ENCODE measurements at regions not wholly inside any gene's neighbourhood (a gene's known extent, or its start where the extent isn't known, plus 50 kb on each side); places are given as distances from the start of the nearest gene placed in this dataset.

DNA sequence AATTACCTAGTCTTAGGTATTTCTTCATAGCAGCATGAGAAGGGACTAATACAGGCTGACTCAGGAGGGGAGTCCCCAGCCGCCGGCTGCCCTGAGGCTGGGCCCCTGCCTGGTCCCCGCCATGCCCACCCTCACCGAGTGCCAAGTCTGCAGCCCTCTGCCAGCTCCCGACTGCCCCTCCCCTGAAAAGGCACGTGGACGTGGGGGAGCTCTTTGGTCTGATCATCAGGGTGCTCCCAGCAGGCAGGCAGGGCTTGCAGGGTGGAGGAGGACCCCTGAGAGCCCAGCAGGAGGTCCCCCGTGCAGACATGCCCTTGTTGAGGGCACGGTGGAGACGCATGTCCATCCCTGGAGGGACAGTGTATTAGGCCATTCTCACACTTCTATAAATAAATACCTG is 110.9 kb downstream of the UNCX start:
- TF ChIP-seq POLR2A (IDR thresholded peaks at IDR 0.05) = no peak
- TF ChIP-seq EP300 (IDR thresholded peaks at IDR 0.05) = no peak
- no peak for TF ChIP-seq CTCF (IDR thresholded peaks at IDR 0.05)
- Histone ChIP-seq H3K36me3 (no peaks in the 10 kb centered on the region), H3K9me3 (no peaks in the 10 kb centered on the region), H3K4me3 (no peak overlapping the region), H3K27ac (no peak overlapping the region), H3K27me3 (no peaks in the 10 kb centered on the region), H3K4me1 (ENCODE audit: insufficient read depth) (no peaks in the 10 kb centered on the region)
- intact Hi-C loops (cut with DNase I) = no loop called here
- no peak for DNase-seq
- WGBS, 3 donors = 56 to 69% (median 67%) methylated on average over 8 to 10 of the region's 10 CpGs

DNA sequence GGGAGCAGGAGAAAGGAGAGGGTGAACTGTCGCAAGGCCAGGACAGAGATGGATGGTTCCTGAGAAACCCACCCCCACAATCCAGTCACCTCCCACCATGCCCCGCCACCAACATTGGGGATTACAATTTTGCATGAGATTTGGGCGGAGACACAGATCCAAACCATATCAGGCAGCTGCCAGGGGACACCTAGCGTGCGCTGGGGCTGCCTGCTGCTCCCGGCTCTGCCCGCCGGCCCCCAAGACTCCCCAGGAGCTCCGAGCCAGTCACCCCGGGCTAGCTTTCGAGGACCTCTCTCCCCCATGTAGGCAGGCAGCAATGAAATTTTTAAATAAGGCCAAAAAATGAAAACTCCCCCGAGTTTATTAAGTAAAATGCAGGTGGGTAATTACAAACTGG is 111.7 kb downstream of the UNCX start:
- Histone ChIP-seq H3K9me3 (no peaks in the 10 kb centered on the region), H3K4me3 (no peak overlapping the region), H3K27me3 (no peaks in the 10 kb centered on the region), H3K27ac (no peak overlapping the region), H3K36me3 (no peaks in the 10 kb centered on the region), H3K4me1 (ENCODE audit: insufficient read depth) (no peaks in the 10 kb centered on the region)
- intact Hi-C loops (cut with DNase I) = no loop called here
- WGBS, 3 donors = 57 to 69% (median 61%) methylated on average over 12 of the region's 12 CpGs
- no peak for DNase-seq
- TF ChIP-seq POLR2A (IDR thresholded peaks at IDR 0.05) = no peak
- no peak for TF ChIP-seq CTCF (IDR thresholded peaks at IDR 0.05)
- no peak for TF ChIP-seq EP300 (IDR thresholded peaks at IDR 0.05)

DNA sequence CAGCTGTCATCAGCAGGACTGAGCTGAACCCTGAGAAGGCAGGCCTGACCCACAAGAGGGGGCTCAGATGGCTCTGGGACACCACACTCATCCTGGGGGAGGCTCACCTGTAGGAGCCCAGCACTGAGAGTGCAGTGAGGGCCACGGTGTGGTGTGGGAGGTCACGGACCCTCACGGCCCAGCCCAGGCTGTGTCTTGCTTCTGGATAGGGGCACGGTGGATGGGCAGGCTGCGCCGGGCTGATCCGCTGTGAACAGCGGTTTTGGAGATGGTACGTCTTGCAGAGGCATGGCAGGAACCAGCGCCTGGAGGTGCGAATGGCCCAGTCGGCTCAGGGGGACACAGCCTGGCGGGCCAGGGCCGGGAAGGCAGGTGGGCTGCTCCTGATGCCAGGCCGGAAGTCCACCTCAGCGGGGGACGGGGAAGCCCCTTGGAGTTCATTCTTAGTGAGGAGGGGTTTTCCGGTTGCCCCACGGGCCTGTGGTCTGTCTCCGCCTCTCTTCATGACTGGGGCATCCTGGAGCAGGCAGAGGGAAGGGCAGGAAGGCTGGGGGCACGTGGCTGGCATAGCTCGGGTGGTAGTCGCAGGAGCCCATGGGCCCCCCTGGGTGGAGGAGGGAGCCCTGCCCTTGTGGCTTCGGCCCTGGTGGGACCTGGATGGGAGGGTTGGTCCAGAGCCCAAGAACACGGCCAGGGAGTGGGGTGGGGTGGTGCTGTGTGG is 112.5 kb downstream of the UNCX start:
- Histone ChIP-seq H3K4me1 (ENCODE audit: insufficient read depth) (no peaks in the 10 kb centered on the region), H3K27me3 (no peaks in the 10 kb centered on the region), H3K27ac (no peak overlapping the region), H3K4me3 (no peak overlapping the region), H3K9me3 (no peaks in the 10 kb centered on the region), H3K36me3 (no peaks in the 10 kb centered on the region)
- TF ChIP-seq POLR2A (IDR thresholded peaks at IDR 0.05) (no peak), EP300 (IDR thresholded peaks at IDR 0.05) (no peak), CTCF (IDR thresholded peaks at IDR 0.05) (no peak)
- WGBS, 3 donors = 78 to 83% (median 80%) methylated on average over 25 of the region's 25 CpGs
- no peak for DNase-seq
- intact Hi-C loops (cut with DNase I) = no loop called here

GRCh38 chr7:1345796-1346755 is 113.2 kb downstream of the MICALL2 start:
- Histone ChIP-seq H3K4me1 (ENCODE audit: insufficient read depth) (no peaks in the 10 kb centered on the region), H3K36me3 (no peaks in the 10 kb centered on the region), H3K27ac (no peak overlapping the region), H3K4me3 (no peak overlapping the region), H3K9me3 (no peaks in the 10 kb centered on the region), H3K27me3 (no peaks in the 10 kb centered on the region)
- TF ChIP-seq EP300 (IDR thresholded peaks at IDR 0.05) = no peak
- TF ChIP-seq POLR2A (IDR thresholded peaks at IDR 0.05) = no peak
- no peak for TF ChIP-seq CTCF (IDR thresholded peaks at IDR 0.05)
- 70 to 78% (median 75%) methylated on average over 30 to 33 of the region's 33 CpGs for WGBS, 3 donors
- DNase-seq = no peak
- intact Hi-C loops (cut with DNase I) = no loop called here

All from ovary (tissue), 7 donors.